OCI-LY7 (cell line): ENCODE measurements at regions not wholly inside any gene's neighbourhood (a gene's known extent, or its start where the extent isn't known, plus 50 kb on each side); places are given as distances from the start of the nearest gene placed in this dataset.

Experiments used
- BruUV-seq: library from RNA; stranded (reverse); fragments of 400-500 nt; replicated peaks from 2 replicates; lab custom pipeline; 2021; lab: Mats Ljungman, UMichigan
- CTCF ChIA-PET: fragments of 300-600 bp; sonication (Branson Sonifier 250); formaldehyde crosslinking; loops from one replicate; lab custom pipeline; 2022; ENCODE audit warnings: antibody characterized with exemption; ENCODE audit not compliant: unreplicated experiment; lab: Charles Lee
- POLR2A ChIA-PET: fragments of 300-600 bp; sonication (Branson Sonifier 250); formaldehyde crosslinking; loops from one replicate; lab custom pipeline; 2022; ENCODE audit warnings: antibody characterized with exemption; lab: Charles Lee
- DNase-seq: peaks from one replicate; pipeline ENCODE4 v3.0.0-alpha.2; 2015; ENCODE audit warnings: low spot score
- H2AFZ ChIP-seq: fragments of 200-600 bp; sonication (generic), shearing (Covaris generic); 2 replicates; pipeline ENCODE4 v1.6.1; 2014; ENCODE audit warnings: mild to moderate bottlenecking, antibody characterized with exemption, low read length, moderate library complexity
- H3K27ac ChIP-seq: fragments of 200-600 bp; sonication (generic); 2 replicates; pipeline ENCODE4 v1.5.1; 2014; ENCODE audit warnings: mixed run types, low read depth, mild to moderate bottlenecking, moderate library complexity, low read length, inconsistent platforms; ENCODE audit not compliant: poor library complexity, severe bottlenecking
- H3K36me3 ChIP-seq: fragments of 200-600 bp; sonication (generic); 2 replicates; pipeline ENCODE4 v1.6.1; 2014; ENCODE audit warnings: mild to moderate bottlenecking, antibody characterized with exemption, low read length, moderate library complexity, mixed read lengths; ENCODE audit not compliant: insufficient read depth
- H3K4me1 ChIP-seq: fragments of 200-600 bp; sonication (generic); 2 replicates; pipeline ENCODE4 v1.5.1; 2014; ENCODE audit warnings: mild to moderate bottlenecking, low read length; ENCODE audit not compliant: insufficient read depth, poor library complexity, severe bottlenecking
- H3K4me2 ChIP-seq: fragments of 200-600 bp; sonication (generic); 2 replicates; pipeline ENCODE4 v1.6.1; 2014; ENCODE audit warnings: mild to moderate bottlenecking, low read length
- H3K4me3 ChIP-seq: fragments of 200-600 bp; sonication (generic); 2 replicates; pipeline ENCODE4 v1.5.1; 2014; ENCODE audit warnings: mild to moderate bottlenecking, low read depth, low read length; ENCODE audit not compliant: poor library complexity, severe bottlenecking
- H3K79me2 ChIP-seq: fragments of 200-600 bp; sonication (generic); 2 replicates; pipeline ENCODE4 v1.6.1; 2016; ENCODE audit warnings: low read depth, mild to moderate bottlenecking, low read length, moderate library complexity, mixed read lengths; ENCODE audit not compliant: insufficient read depth
- H3K9me2 ChIP-seq: fragments of 200-600 bp; sonication (generic); 2 replicates; pipeline ENCODE4 v1.6.1; 2016; ENCODE audit warnings: mild to moderate bottlenecking, low read length, mixed read lengths; ENCODE audit not compliant: insufficient read depth
- H3K9me3 ChIP-seq: fragments of 200-600 bp; sonication (generic); 2 replicates; pipeline ENCODE4 v1.6.1; 2014; ENCODE audit warnings: mild to moderate bottlenecking, mixed run types, low read length, mixed read lengths
- H4K20me1 ChIP-seq: fragments of 200-600 bp; sonication (generic); 2 replicates; pipeline ENCODE4 v1.6.1; 2014; ENCODE audit warnings: mild to moderate bottlenecking, antibody characterized with exemption, low read length, moderate library complexity, mixed read lengths; ENCODE audit not compliant: insufficient read depth
- CTCF ChIP-seq: fragments of 200-600 bp; sonication (generic); conservative IDR thresholded peaks from 2 replicates; pipeline ENCODE4 v1.5.1; 2014; ENCODE audit warnings: mild to moderate bottlenecking, antibody characterized with exemption, low read length, moderate library complexity, mixed read lengths
- EZH2phosphoT487 ChIP-seq: fragments of 200-600 bp; sonication (generic); IDR thresholded peaks from 2 replicates; pipeline ENCODE4 v1.6.1; 2018; ENCODE audit warnings: low read depth, borderline replicate concordance, mild to moderate bottlenecking, mixed run types, antibody characterized with exemption, low read length, moderate library complexity, mixed read lengths
- intact Hi-C: fragments of 100-400 bp; cut with micrococcal nuclease; formaldehyde crosslinking; loops from one replicate; pipeline ENCODE4 v1.10.0; 2022; ENCODE audit not compliant: unreplicated experiment

GRCh38 chrY:8535704-8536103 is 801.6 kb upstream of the TSPY4 start:
- Histone ChIP-seq H3K4me3 (peak overlapping the region; percentile 77), H4K20me1 (no peaks in the 10 kb centered on the region), H3K79me2 (peaks cover 29% of the 10 kb centered on the region; the same call in 1 of the 2 replicates), H3K4me2 (peak overlapping the region; percentile 92), H3K27ac (peak overlapping the region; percentile 100), H3K4me1 (peaks cover 60% of the 10 kb centered on the region), H3K9me3 (no peaks in the 10 kb centered on the region), H3K36me3 (no peaks in the 10 kb centered on the region), H2AFZ (peak overlapping the region; percentile 18; the same call in 1 of the 2 replicates), H3K9me2 (no peaks in the 10 kb centered on the region)
- BruUV-seq = no TSS peak
- intact Hi-C loops = loop anchor here (5.0 kb wide), 2 partner anchors 813 to 1558 kb away; no protein-coding TSS in a partner anchor
- ChIA-PET POLR2A (no interaction called here), CTCF (no interaction called here)
- no peak for TF ChIP-seq EZH2phosphoT487
- DNase-seq = peak; percentile 90

GRCh38 chrY:8536277-8536676 is 801.0 kb upstream of the TSPY4 start:
- BruUV-seq = TSS peak; percentile 80
- no peak overlapping the region; the same call in 1 of the 2 replicates for H2AFZ ChIP-seq
- TF ChIP-seq CTCF (no peak), EZH2phosphoT487 (no peak)
- no peaks in the 10 kb centered on the region for H3K9me2 ChIP-seq
- H3K4me2 ChIP-seq = peak overlapping the region; percentile 92
- DNase-seq = peak; percentile 26
- peaks cover 29% of the 10 kb centered on the region; the same call in 1 of the 2 replicates for H3K79me2 ChIP-seq
- H3K36me3 ChIP-seq = no peaks in the 10 kb centered on the region
- CTCF ChIA-PET = no interaction called here
- H3K9me3 ChIP-seq = no peaks in the 10 kb centered on the region
- no peaks in the 10 kb centered on the region for H4K20me1 ChIP-seq
- POLR2A ChIA-PET = interaction anchor here (0.6 kb wide), 1 partner anchor 804 kb away, joined by 3 read pairs; no protein-coding TSS in a partner anchor
- peak overlapping the region; percentile 77 for H3K4me3 ChIP-seq
- intact Hi-C loops = loop anchor here (5.0 kb wide), 2 partner anchors 814 to 1559 kb away; no protein-coding TSS in a partner anchor
- H3K4me1 ChIP-seq = peaks cover 62% of the 10 kb centered on the region
- peak overlapping the region; percentile 100 for H3K27ac ChIP-seq

- intact Hi-C loops = no loop called here
- CTCF ChIA-PET = no interaction called here
- TF ChIP-seq CTCF (no peak), EZH2phosphoT487 (no peak)
- H3K36me3 ChIP-seq = no peaks in the 10 kb centered on the region; the same call in 1 of the 2 replicates
- H4K20me1 ChIP-seq = no peaks in the 10 kb centered on the region
- POLR2A ChIA-PET = no interaction called here
- peaks cover 50% of the 10 kb centered on the region; the same call in 1 of the 2 replicates for H3K79me2 ChIP-seq
- peak overlapping the region; percentile 52 for H3K27ac ChIP-seq
- H3K9me3 ChIP-seq = no peaks in the 10 kb centered on the region
- peak overlapping the region; percentile 51 for H3K4me2 ChIP-seq
- H3K4me1 ChIP-seq = peaks cover 63% of the 10 kb centered on the region
- no peaks in the 10 kb centered on the region for H3K9me2 ChIP-seq
- no peak overlapping the region for H3K4me3 ChIP-seq
- H2AFZ ChIP-seq = no peak overlapping the region
- no TSS peak for BruUV-seq
- DNase-seq = peak; percentile 74
Measured at GRCh38 chrY:8541306-8541705, 796.0 kb upstream of the TSPY4 start.
